ENCODE measurements at regions not wholly inside any gene's neighbourhood (a gene's known extent, or its start where the extent isn't known, plus 50 kb on each side); places are given as distances from the start of the nearest gene placed in this dataset.
A peak's percentile ranks its signal among the peaks of the same experiment; 100 is the strongest.

DNA sequence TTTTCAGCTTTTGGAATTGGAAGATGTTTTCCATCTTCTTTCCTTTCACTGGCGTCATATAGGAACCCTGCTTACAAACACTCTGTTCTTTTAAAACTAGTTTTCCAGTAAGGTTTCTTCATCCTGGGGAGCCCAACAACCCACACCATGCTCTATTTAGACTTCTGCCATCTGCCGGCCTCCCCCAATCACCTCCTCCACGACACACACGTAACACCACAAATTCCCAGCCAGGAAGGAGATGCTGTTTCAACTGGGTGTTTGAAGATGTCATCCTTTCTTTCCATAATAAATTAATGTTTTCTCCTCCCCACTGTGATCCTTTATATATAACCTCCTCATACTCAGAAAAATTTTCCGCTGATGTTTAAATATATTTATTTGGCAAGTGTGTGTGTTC is 231.4 kb upstream of the DDHD1 start:
- TF ChIP-seq CTCF (IDR thresholded peaks at IDR 0.05; ENCODE audit: low read depth, low read length) = no peak
- no peak for DNase-seq (ENCODE audit: low read depth in 2 of 2)
- no peak overlapping the region for H3K4me3 ChIP-seq (replicated peaks in 1 of 2; ENCODE audit: low read depth in 2 of 2, low read length in 2 of 2)

DNA sequence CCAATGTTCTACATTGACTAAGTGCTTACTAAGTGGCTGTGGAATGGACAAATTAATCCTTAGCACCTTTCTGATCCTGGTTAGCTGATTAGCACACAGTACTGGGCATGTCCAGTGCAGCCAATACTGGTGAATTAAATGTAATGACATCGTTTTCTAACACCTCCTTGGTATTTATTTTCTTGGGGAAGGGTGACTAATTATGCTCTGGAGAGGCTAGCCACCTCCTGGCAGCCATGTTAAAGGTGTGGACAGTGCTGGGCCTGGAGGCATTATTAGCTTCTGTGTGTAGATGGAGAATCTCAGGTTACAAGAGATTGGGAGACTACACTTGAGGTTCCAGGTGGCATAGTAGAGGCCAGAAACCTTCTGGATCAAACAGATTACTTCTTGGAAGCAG is 230.9 kb upstream of the DDHD1 start:
- TF ChIP-seq CTCF (IDR thresholded peaks at IDR 0.05; ENCODE audit: low read depth, low read length) = no peak
- no peak overlapping the region for H3K4me3 ChIP-seq (replicated peaks in 1 of 2; ENCODE audit: low read depth in 2 of 2, low read length in 2 of 2)
- DNase-seq (ENCODE audit: low read depth in 2 of 2) = no peak

DNA sequence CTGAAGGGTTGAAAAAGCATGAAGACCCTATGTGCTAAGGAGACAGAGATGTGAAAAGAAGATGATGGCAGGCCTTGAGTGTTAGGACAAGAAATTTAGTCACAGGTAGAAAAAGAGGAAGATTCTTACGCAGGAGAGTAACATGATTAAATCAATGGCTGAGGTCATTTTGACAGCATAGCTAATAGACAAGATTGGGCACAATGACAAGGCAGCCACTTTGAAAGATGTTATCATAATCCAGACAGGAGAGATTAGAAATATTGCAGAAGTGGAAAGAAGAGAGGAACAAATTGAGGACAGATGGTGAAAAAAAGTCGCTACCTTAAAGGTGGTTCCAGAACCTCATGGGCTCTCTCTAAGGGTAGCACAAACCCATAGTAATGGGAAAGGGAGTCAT is 228.8 kb upstream of the DDHD1 start:
- TF ChIP-seq CTCF (IDR thresholded peaks at IDR 0.05; ENCODE audit: low read depth, low read length) = no peak
- no peak overlapping the region for H3K4me3 ChIP-seq (replicated peaks in 1 of 2; ENCODE audit: low read depth in 2 of 2, low read length in 2 of 2)

DNA sequence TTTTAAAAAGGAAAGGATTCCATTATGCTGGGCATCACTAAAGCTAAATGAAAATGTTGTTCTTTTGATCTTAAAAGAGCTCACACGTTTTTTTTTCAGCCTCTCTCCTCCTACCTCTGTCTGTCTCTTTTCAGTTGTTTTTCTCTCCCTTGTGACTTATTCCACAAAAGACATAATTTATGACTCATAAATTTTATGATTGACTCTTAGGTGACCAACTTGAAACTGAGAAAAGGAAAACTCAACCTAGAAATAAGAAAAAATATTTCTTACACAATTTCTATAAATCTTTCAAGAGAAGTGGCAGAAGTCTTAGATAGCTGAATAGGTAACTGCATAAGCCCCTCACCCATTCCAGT is 227.7 kb upstream of the DDHD1 start:
- H3K4me3 ChIP-seq (replicated peaks in 1 of 2; ENCODE audit: low read depth in 2 of 2, low read length in 2 of 2) = no peak overlapping the region
- no peak for DNase-seq (ENCODE audit: low read depth in 2 of 2)
- TF ChIP-seq CTCF (IDR thresholded peaks at IDR 0.05; ENCODE audit: low read depth, low read length) = no peak

More for the DNA sequence above, 228.8 kb upstream of the DDHD1 start:
- no peak for DNase-seq (ENCODE audit: low read depth in 2 of 2)

DNA sequence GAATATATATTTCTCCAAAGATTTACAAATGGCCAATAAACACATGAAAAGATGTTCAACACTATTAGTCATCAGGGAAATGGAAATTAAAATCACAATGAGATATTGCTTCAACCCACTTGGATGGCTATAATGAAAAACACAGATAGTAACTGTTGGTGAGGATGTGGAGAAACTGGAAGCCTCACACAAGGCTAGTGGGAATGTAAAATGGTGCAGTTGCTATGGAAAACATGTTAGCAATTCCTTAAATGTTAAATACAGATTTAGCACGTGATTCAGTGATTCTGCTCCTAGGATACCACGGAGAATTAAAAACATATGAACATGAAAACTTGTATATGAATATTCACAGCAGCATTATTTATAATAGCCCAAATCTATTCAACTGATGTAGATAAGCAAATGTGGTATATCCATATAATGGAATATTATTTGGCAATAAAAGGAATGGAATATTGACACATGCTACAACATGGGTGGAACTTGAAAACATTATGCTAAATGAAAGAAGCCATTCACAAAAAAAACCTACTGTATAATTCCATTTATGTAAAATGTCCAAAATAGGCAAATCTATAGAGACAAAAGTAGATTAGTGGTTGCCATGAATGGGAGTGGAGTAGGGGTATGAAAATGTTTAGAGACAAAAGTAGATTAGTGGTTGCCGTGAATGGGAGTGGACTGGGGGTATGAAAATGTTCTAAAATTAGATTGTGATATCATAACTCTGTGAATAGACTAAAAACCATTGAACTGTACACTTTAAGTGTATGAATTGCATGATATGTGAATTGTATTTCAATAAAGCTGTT is 227.1 kb upstream of the DDHD1 start:
- H3K4me3 ChIP-seq (replicated peaks in 1 of 2; ENCODE audit: low read depth in 2 of 2, low read length in 2 of 2) = no peak overlapping the region
- no peak for TF ChIP-seq CTCF (IDR thresholded peaks at IDR 0.05; ENCODE audit: low read depth, low read length)
- no peak for DNase-seq (ENCODE audit: low read depth in 2 of 2)

DNA sequence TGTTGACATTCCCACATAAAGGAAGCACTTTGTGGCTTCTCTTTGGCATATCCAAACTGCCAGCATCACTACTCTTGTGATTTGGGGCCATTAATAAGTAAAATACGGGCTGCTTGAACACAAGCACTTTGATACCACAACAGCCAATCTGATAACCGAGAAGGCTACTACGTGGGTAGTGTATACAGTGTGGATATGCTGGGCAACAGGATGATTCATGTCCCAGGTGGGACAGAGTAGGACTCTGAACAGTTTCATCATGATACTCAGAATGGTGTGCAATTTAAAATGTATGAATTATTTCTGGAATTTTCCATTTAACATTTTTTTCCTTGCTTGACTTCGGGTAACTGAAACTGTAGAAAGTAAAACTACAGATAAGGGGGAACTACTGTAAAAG is 225.0 kb upstream of the DDHD1 start:
- DNase-seq (ENCODE audit: low read depth in 2 of 2) = peak in 1 of 2 donors; percentile 31
- no peak for TF ChIP-seq CTCF (IDR thresholded peaks at IDR 0.05; ENCODE audit: low read depth, low read length)
- no peak overlapping the region for H3K4me3 ChIP-seq (replicated peaks in 1 of 2; ENCODE audit: low read depth in 2 of 2, low read length in 2 of 2)

DNA sequence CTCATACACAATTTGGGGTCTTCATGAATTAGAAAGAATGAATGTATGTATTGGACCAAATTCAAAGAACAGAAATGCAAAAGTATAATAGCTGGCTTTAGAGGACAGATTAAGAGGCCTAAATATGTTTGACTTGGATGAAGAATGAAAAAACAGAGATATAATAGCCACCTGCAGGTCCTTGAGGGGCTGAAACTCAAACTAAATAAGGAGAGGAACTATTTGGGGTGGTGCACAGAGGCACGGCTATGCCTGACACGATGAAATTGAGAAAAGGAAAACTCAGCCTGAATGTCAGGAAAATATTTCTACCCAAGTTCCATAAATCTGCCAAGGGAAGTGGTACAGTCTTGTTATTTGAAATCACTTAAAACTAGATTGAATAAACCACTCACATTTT is 222.9 kb upstream of the DDHD1 start:
- DNase-seq (ENCODE audit: low read depth in 2 of 2) = no peak
- H3K4me3 ChIP-seq (replicated peaks in 1 of 2; ENCODE audit: low read depth in 2 of 2, low read length in 2 of 2) = no peak overlapping the region
- TF ChIP-seq CTCF (IDR thresholded peaks at IDR 0.05; ENCODE audit: low read depth, low read length) = no peak
